Mesothelial cell of epicardium (in vitro differentiated cells): ENCODE measurements at regions not wholly inside any gene's neighbourhood (a gene's known extent, or its start where the extent isn't known, plus 50 kb on each side); places are given as distances from the start of the nearest gene placed in this dataset.

Experiments
- DNase-seq, 2 experiments: peaks; one replicate each; pipeline ENCODE4 v3.0.0; 2021; ENCODE audit warnings: low spot score in 2 of 2; ENCODE audit not compliant: unreplicated experiment in 2 of 2
- H3K27ac Mint-ChIP-seq: 2 replicates; pipeline ENCODE4 v1.8.0; 2021; ENCODE audit warnings: mixed read lengths
- H3K27me3 Mint-ChIP-seq: 2 replicates; pipeline ENCODE4 v1.8.0; 2021; ENCODE audit warnings: low read depth, mixed read lengths
- H3K36me3 Mint-ChIP-seq: 2 replicates; pipeline ENCODE4 v1.8.0; 2021; ENCODE audit warnings: mixed read lengths
- H3K4me1 Mint-ChIP-seq: 2 replicates; pipeline ENCODE4 v1.8.0; 2021; ENCODE audit warnings: mixed read lengths
- H3K4me3 Mint-ChIP-seq: 2 replicates; pipeline ENCODE4 v1.8.0; 2021; ENCODE audit warnings: mild to moderate bottlenecking, moderate library complexity, mixed read lengths
- H3K9me3 Mint-ChIP-seq: 2 replicates; pipeline ENCODE4 v1.8.0; 2021; ENCODE audit warnings: mixed read lengths
- TF ChIP-seq, protein P1 (sequence below): fragments of 200-600 bp; sonication (generic); IDR thresholded peaks from one replicate; pipeline ENCODE4 v1.5.0; 2021; ENCODE audit warnings: antibody characterized with exemption; ENCODE audit not compliant: unreplicated experiment

DNA sequence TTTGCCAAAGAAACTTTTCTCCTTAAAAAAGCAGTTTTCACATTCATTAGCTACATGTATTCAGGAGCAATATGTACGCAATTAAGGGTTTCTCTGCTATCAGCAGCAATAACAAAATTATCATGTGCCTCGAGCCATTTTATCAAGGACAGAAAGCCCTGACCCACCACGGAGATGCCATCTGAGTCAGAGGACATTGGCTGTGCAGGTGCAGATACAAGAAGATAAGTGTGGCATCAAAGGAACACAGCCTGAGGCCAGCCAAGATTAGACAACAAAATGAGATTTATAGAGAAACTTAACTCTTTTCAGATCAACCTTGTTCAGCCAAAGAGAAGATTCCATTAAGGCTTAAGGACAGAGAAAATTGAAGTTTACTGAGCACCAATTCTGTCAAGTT, 115.2 kb upstream of the LGSN start:
- Mint-ChIP-seq H3K27ac (no peak overlapping the region), H3K4me3 (no peak overlapping the region), H3K9me3 (peaks cover 4% of the 10 kb centered on the region), H3K4me1 (peaks cover 3% of the 10 kb centered on the region), H3K27me3 (peaks cover 24% of the 10 kb centered on the region), H3K36me3 (no peaks in the 10 kb centered on the region)
- DNase-seq: no peak
- TF ChIP-seq, protein P1, sequence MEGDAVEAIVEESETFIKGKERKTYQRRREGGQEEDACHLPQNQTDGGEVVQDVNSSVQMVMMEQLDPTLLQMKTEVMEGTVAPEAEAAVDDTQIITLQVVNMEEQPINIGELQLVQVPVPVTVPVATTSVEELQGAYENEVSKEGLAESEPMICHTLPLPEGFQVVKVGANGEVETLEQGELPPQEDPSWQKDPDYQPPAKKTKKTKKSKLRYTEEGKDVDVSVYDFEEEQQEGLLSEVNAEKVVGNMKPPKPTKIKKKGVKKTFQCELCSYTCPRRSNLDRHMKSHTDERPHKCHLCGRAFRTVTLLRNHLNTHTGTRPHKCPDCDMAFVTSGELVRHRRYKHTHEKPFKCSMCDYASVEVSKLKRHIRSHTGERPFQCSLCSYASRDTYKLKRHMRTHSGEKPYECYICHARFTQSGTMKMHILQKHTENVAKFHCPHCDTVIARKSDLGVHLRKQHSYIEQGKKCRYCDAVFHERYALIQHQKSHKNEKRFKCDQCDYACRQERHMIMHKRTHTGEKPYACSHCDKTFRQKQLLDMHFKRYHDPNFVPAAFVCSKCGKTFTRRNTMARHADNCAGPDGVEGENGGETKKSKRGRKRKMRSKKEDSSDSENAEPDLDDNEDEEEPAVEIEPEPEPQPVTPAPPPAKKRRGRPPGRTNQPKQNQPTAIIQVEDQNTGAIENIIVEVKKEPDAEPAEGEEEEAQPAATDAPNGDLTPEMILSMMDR: no peak

DNA sequence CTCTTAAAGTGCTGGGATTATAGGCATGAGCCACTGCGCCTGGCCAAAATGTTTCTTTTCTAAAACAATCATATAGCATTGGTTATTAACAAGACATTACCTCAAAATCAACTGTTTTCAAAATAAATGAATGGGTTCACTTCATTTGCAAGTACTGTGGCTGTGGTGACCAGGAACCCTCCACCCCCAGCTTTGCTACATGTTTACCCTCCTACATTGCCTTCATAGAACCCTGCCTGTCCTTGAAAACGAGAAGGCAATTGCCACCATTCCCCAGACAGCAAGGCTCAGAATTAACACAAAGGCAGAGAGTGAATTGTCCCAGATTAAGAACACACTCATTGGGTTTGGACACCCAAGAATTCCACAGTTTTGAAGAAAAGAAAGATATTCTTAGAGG, 116.6 kb upstream of the LGSN start:
- TF ChIP-seq, protein P1: no peak
- H3K4me1 Mint-ChIP-seq: peaks cover 3% of the 10 kb centered on the region
- H3K4me3 Mint-ChIP-seq: no peak overlapping the region
- peaks cover 20% of the 10 kb centered on the region for H3K27me3 Mint-ChIP-seq
- no peaks in the 10 kb centered on the region for H3K36me3 Mint-ChIP-seq
- H3K27ac Mint-ChIP-seq: no peak overlapping the region
- H3K9me3 Mint-ChIP-seq: peaks cover 4% of the 10 kb centered on the region
- DNase-seq: no peak

DNA sequence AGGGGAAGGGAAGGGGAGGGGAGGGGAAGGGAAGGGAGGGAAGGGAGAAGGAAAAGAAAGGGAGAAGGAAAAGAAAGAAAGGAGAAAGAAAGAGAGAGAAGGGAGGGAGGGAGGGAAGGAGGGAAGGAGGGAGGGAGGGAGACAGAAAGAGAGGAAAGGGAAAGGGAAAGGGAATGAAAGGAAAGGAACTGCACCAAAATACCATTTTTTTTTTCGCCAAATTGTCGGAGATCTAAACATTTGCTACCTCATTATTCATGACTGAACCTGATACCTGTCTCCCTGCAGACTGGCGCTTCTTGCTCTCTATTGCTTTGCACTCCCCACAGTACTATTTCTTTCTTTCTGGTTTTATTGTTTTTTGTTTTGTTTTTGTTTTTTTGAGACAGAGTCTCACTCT, 117.3 kb upstream of the LGSN start:
- DNase-seq: no peak
- Mint-ChIP-seq H3K4me1 (peaks cover 3% of the 10 kb centered on the region), H3K27ac (no peak overlapping the region), H3K9me3 (peaks cover 4% of the 10 kb centered on the region), H3K36me3 (no peaks in the 10 kb centered on the region), H3K27me3 (peaks cover 18% of the 10 kb centered on the region), H3K4me3 (no peak overlapping the region)
- TF ChIP-seq, protein P1: no peak

DNA sequence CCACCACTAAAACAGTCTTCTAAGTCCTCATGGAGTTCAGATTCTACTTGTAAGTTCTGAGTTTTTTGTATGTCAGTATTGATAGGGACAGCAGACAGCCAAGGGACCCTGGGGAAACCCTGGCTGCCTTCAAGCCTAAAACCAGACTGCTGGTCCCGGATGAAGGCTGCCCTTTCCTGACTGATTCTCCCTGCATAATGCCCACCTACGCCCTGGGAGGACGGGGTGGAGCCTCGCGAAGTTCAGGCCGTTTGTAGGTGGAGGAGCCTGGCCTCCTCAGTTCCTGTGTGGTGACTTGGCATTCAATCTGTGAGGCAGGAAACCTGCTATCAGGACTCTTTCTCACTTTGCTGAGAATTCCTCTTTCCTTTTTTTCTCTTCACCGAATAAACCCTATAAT, 120.3 kb upstream of the LGSN start:
- Mint-ChIP-seq H3K9me3 (peaks cover 4% of the 10 kb centered on the region), H3K4me3 (no peak overlapping the region), H3K27me3 (peaks cover 12% of the 10 kb centered on the region), H3K36me3 (no peaks in the 10 kb centered on the region), H3K27ac (no peak overlapping the region), H3K4me1 (peaks cover under 1% of the 10 kb centered on the region)
- no peak for DNase-seq
- TF ChIP-seq, protein P1: no peak

DNA sequence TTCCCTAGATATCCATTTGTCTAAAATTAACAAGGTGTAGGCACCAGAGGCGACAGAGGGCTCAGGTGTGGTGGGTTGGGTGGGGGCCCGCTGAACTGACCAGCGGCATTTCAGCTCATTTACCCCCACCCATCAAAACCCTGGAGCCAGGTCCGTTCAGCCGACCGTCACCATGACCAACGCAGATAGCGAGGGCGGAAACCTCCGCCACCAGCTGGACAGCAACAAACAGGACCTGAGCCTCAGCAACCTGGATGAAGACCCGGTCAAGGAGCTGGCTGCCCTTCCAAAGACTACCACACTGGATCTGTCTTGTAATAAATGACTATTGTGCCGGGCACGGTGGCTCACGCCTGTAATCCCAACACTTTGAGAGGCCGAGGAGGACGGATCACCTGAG, 120.8 kb upstream of the LGSN start:
- H3K4me3 Mint-ChIP-seq: no peak overlapping the region
- no peak for DNase-seq

More for the DNA sequence above, 120.8 kb upstream of the LGSN start:
- H3K4me1 Mint-ChIP-seq: no peaks in the 10 kb centered on the region
- no peak overlapping the region for H3K27ac Mint-ChIP-seq
- H3K36me3 Mint-ChIP-seq: no peaks in the 10 kb centered on the region
- H3K9me3 Mint-ChIP-seq: peaks cover 4% of the 10 kb centered on the region
- peaks cover 12% of the 10 kb centered on the region for H3K27me3 Mint-ChIP-seq
- TF ChIP-seq, protein P1: no peak
